ENCODE measurements at regions not wholly inside any gene's neighbourhood (a gene's known extent, or its start where the extent isn't known, plus 50 kb on each side); places are given as distances from the start of the nearest gene placed in this dataset.

DNA sequence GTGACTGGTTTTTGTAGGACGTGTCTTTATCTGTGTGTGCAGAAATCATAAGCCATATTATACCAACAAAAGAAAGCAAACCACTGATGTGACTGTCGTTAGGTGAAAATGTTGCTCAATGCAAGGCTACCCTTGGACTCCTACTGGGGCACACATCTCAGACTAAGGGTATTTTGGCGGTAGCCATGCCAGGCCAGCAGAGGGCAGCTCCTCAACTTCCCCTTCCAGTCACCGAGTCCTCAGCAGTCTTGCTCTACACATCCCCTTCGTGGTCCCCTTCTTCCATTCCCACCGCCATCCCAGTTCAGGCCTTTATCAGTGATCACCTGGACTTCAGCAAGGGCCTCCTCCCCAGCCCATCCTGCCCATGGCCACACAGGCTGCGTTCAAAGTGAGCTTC, 113.7 kb upstream of the GGTLC1 start:
- TF ChIP-seq, protein P1, sequence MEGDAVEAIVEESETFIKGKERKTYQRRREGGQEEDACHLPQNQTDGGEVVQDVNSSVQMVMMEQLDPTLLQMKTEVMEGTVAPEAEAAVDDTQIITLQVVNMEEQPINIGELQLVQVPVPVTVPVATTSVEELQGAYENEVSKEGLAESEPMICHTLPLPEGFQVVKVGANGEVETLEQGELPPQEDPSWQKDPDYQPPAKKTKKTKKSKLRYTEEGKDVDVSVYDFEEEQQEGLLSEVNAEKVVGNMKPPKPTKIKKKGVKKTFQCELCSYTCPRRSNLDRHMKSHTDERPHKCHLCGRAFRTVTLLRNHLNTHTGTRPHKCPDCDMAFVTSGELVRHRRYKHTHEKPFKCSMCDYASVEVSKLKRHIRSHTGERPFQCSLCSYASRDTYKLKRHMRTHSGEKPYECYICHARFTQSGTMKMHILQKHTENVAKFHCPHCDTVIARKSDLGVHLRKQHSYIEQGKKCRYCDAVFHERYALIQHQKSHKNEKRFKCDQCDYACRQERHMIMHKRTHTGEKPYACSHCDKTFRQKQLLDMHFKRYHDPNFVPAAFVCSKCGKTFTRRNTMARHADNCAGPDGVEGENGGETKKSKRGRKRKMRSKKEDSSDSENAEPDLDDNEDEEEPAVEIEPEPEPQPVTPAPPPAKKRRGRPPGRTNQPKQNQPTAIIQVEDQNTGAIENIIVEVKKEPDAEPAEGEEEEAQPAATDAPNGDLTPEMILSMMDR (IDR thresholded peaks at IDR 0.05) = no peak
- no peak for TF ChIP-seq EP300 (IDR thresholded peaks at IDR 0.05)
- no peak for TF ChIP-seq POLR2A (IDR thresholded peaks at IDR 0.05)
